T47D (cell line): ENCODE measurements at regions not wholly inside any gene's neighbourhood (a gene's known extent, or its start where the extent isn't known, plus 50 kb on each side); places are given as distances from the start of the nearest gene placed in this dataset.

Source experiments
- DNase-seq, 2 experiments: peaks; one replicate each; pipeline versions ENCODE4 v3.0.0 to v3.0.0-alpha.2; 2011 to 2012; ENCODE audit warnings: low read depth in 1 of 2, low spot score in 1 of 2
- JUND ChIP-seq: IDR thresholded peaks from 2 replicates; pipeline ENCODE4 v1.6.1; 2012; ENCODE audit warnings: low read depth
- in situ Hi-C: cut with HindIII; loops from 2 replicates; pipeline ENCODE4 v1.10.0; 2016; ENCODE audit warnings: low sequenced_read_pairs, low pct_unique_long_range_greater_than_20kb

- no peak for TF ChIP-seq JUND
- DNase-seq, result peak in 1 of 2 experiments; percentile 47
- in situ Hi-C loops, result no loop called here
These were observed 126.6 kb downstream of the C16orf95 start for GRCh38 chr16:87190288-87191230.

GRCh38 chr16:87192452-87193073, 124.6 kb downstream of the C16orf95 start:
- no peak for TF ChIP-seq JUND
- in situ Hi-C loops, result no loop called here
- no peak for DNase-seq

- in situ Hi-C loops, result no loop called here
- TF ChIP-seq JUND, result no peak
- DNase-seq, result no peak
These were observed 123.0 kb downstream of the C16orf95 start for GRCh38 chr16:87194172-87194571.

GRCh38 chr16:87195161-87195560, 122.0 kb downstream of the C16orf95 start:
- in situ Hi-C loops, result no loop called here
- no peak for DNase-seq
- TF ChIP-seq JUND, result no peak

- DNase-seq, result no peak
- TF ChIP-seq JUND, result no peak
- in situ Hi-C loops, result no loop called here
These were observed 121.0 kb downstream of the C16orf95 start for GRCh38 chr16:87196231-87196630.

GRCh38 chr16:87196661-87197060, 120.5 kb downstream of the C16orf95 start:
- TF ChIP-seq JUND, result no peak
- in situ Hi-C loops, result no loop called here
- DNase-seq, result no peak

GRCh38 chr16:87198328-87198832, 118.8 kb downstream of the C16orf95 start:
- in situ Hi-C loops, result no loop called here
- DNase-seq, result no peak
- TF ChIP-seq JUND, result no peak

- no peak for TF ChIP-seq JUND
- DNase-seq, result no peak
- in situ Hi-C loops, result no loop called here
These were observed 118.3 kb downstream of the C16orf95 start for GRCh38 chr16:87198881-87199280.

GRCh38 chr16:87199379-87199778, 117.8 kb downstream of the C16orf95 start:
- no peak for TF ChIP-seq JUND
- in situ Hi-C loops, result no loop called here
- no peak for DNase-seq

- TF ChIP-seq JUND, result no peak
- in situ Hi-C loops, result no loop called here
- no peak for DNase-seq
These were observed 117.3 kb downstream of the C16orf95 start for GRCh38 chr16:87199901-87200300.

GRCh38 chr16:87200637-87201036, 116.6 kb downstream of the C16orf95 start:
- no peak for DNase-seq
- no peak for TF ChIP-seq JUND
- in situ Hi-C loops, result no loop called here

GRCh38 chr16:87201052-87201451, 116.1 kb downstream of the C16orf95 start:
- no peak for DNase-seq
- no peak for TF ChIP-seq JUND
- in situ Hi-C loops, result no loop called here

GRCh38 chr16:87201790-87202189, 115.4 kb downstream of the C16orf95 start:
- no peak for TF ChIP-seq JUND
- in situ Hi-C loops, result no loop called here
- DNase-seq, result no peak
